ENCODE measurements at regions not wholly inside any gene's neighbourhood (a gene's known extent, or its start where the extent isn't known, plus 50 kb on each side); places are given as distances from the start of the nearest gene placed in this dataset.

DNA sequence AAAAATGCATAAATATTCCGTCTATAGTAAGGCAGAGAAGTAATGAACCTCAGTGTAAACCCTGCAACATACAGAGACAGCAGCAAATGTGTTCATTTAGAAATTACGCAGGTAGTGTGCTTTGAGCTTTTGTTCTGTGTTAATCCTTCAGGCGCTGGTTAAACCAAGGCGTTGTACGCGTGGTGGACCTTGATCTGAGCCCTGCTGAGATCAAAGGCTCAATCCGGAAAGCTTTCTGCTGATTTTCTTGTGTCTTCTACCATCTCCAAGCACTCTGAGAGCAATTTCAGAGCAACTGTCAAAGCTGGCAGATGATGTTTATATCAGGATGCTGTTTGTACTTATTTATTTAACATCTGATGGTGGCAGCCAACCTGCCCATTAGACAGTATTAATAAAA, 382.8 kb downstream of the CDH26 start:
- Histone ChIP-seq H3K27ac (no peak overlapping the region), H3K27me3 (peaks cover 0 to 15% (median 0%) of the 10 kb centered on the region in 7 donors), H3K9me3 (no peaks in the 10 kb centered on the region), H3K4me1 (no peaks in the 10 kb centered on the region), H3K36me3 (no peaks in the 10 kb centered on the region), H3K4me3 (no peak overlapping the region)
- DNase-seq (no peak), ATAC-seq (no peak)
- intact Hi-C loops (cut with DNase I) = no loop called here
- TF ChIP-seq, protein P1, sequence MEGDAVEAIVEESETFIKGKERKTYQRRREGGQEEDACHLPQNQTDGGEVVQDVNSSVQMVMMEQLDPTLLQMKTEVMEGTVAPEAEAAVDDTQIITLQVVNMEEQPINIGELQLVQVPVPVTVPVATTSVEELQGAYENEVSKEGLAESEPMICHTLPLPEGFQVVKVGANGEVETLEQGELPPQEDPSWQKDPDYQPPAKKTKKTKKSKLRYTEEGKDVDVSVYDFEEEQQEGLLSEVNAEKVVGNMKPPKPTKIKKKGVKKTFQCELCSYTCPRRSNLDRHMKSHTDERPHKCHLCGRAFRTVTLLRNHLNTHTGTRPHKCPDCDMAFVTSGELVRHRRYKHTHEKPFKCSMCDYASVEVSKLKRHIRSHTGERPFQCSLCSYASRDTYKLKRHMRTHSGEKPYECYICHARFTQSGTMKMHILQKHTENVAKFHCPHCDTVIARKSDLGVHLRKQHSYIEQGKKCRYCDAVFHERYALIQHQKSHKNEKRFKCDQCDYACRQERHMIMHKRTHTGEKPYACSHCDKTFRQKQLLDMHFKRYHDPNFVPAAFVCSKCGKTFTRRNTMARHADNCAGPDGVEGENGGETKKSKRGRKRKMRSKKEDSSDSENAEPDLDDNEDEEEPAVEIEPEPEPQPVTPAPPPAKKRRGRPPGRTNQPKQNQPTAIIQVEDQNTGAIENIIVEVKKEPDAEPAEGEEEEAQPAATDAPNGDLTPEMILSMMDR (IDR thresholded peaks at IDR 0.05) = no peak
- WGBS, 2 donors = 90 to 91% methylated on average over 7 of the region's 7 CpGs

DNA sequence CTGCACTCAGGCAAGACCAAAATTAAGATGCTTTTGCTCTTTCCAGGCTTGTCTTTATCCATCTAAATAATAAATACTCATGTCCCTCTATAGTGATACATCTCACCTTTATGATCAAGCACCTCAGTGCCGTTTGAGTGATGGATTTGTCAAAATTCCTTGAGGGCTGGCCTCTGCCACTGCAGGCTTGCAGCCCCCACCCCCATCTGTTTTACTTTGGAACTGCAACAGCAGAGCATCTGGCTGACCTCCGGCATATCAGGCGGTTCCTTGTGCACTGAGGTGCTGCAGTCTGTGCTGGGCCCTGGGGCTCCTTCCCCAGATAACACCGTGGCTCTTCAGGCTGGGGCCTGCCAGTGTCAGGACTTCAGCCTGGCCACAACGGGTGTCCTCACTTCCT, 386.9 kb downstream of the CDH26 start:
- H3K4me1 ChIP-seq = no peaks in the 10 kb centered on the region
- no peak overlapping the region for H3K27ac ChIP-seq
- WGBS, 2 donors = 68 to 76% methylated on average over 5 of the region's 5 CpGs
- intact Hi-C loops (cut with DNase I) = no loop called here
- TF ChIP-seq, protein P1 (IDR thresholded peaks at IDR 0.05) = no peak
- peaks cover 0 to 10% (median 0%) of the 10 kb centered on the region in 7 donors for H3K27me3 ChIP-seq
- no peaks in the 10 kb centered on the region for H3K9me3 ChIP-seq
- no peaks in the 10 kb centered on the region for H3K36me3 ChIP-seq
- DNase-seq = no peak
- no peak for ATAC-seq
- H3K4me3 ChIP-seq = no peak overlapping the region

DNA sequence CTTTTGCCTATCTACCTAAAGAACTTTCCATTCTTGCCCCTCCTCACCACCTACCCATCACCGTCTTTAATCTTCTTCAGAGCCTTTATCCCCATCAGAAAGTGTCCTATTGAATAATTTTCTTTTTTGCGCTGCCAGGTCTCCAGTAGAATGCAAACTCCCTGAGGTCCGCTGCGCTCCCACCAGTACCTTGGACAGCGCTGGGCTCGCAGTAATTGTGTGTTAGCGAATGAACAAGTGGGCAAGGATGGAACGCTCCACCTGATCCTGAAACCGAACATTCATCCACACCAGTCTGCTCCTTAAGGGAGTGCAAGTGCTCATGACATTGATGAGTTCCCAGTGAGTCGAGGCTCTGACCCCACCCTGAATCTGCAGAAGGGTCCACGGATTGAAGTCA, 391.2 kb downstream of the CDH26 start:
- Histone ChIP-seq H3K36me3 (no peaks in the 10 kb centered on the region), H3K4me1 (no peaks in the 10 kb centered on the region), H3K9me3 (no peaks in the 10 kb centered on the region), H3K27ac (no peak overlapping the region), H3K4me3 (no peak overlapping the region), H3K27me3 (peaks cover 0 to 5% (median 0%) of the 10 kb centered on the region in 7 donors)
- intact Hi-C loops (cut with DNase I) = no loop called here
- no peak for DNase-seq
- no peak for ATAC-seq
- TF ChIP-seq, protein P1 (IDR thresholded peaks at IDR 0.05) = no peak
- 84 to 90% methylated on average over 11 of the region's 11 CpGs for WGBS, 2 donors

DNA sequence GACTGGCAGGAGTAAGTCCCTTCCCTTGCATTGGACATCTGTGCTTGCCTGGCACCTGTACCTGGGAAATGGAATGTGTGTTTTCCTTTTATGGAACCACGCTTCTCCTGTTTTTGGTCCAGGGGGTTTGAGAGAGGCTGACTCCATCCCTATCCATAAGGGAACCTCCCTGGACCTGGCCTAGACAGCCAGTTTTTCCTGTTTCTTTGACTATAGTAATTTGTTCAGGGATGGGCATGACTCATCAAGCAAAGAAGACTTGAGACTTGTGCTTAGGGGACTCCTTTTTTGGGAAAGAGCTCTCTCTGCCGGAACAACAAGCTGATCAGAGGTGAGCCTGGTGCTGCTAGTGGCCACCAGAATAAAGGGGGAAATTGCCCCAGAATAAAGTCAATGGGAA, 393.8 kb downstream of the CDH26 start:
- no peaks in the 10 kb centered on the region for H3K36me3 ChIP-seq
- H3K4me3 ChIP-seq = no peak overlapping the region
- TF ChIP-seq, protein P1 (IDR thresholded peaks at IDR 0.05) = no peak
- ATAC-seq (no peak), DNase-seq (no peak)
- peaks cover 0 to 5% (median 0%) of the 10 kb centered on the region in 7 donors for H3K27me3 ChIP-seq
- H3K4me1 ChIP-seq = no peaks in the 10 kb centered on the region
- no peak overlapping the region for H3K27ac ChIP-seq
- intact Hi-C loops (cut with DNase I) = no loop called here
- WGBS, 2 donors = 73 to 85% methylated on average over 2 of the region's 2 CpGs
- H3K9me3 ChIP-seq = no peaks in the 10 kb centered on the region

Data from heart right ventricle (tissue), 16 donors.